Dermis microvascular lymphatic vessel endothelial cell (primary cell): ENCODE measurements at regions not wholly inside any gene's neighbourhood (a gene's known extent, or its start where the extent isn't known, plus 50 kb on each side); places are given as distances from the start of the nearest gene placed in this dataset.

Source experiments
- DNase-seq, 2 donors: peaks; one replicate each; pipeline versions ENCODE4 v3.0.0 to v3.0.0-alpha.2; 2010; ENCODE audit warnings: low read depth in 2 of 2

GRCh38 chr2:22883054-22883453 lies 501.9 kb upstream of the KLHL29 start:
- no peak for DNase-seq

GRCh38 chr2:22885245-22885644 lies 499.7 kb upstream of the KLHL29 start:
- DNase-seq: no peak

- DNase-seq: no peak
Measured at GRCh38 chr2:22887426-22887825, 497.6 kb upstream of the KLHL29 start.

- no peak for DNase-seq
Measured at GRCh38 chr2:22887845-22888244, 497.1 kb upstream of the KLHL29 start.

- DNase-seq: no peak
Measured at GRCh38 chr2:22890132-22890531, 494.8 kb upstream of the KLHL29 start.

GRCh38 chr2:22893761-22894517 lies 491.0 kb upstream of the KLHL29 start:
- DNase-seq: no peak

- no peak for DNase-seq
Measured at GRCh38 chr2:22894761-22895160, 490.2 kb upstream of the KLHL29 start.

GRCh38 chr2:22897428-22897827 lies 487.6 kb upstream of the KLHL29 start:
- no peak for DNase-seq

- DNase-seq: no peak
Measured at GRCh38 chr2:22900674-22901073, 484.3 kb upstream of the KLHL29 start.

- DNase-seq: no peak
Measured at GRCh38 chr2:22901471-22902179, 483.4 kb upstream of the KLHL29 start.

- DNase-seq: no peak
Measured at GRCh38 chr2:22902180-22902550, 482.8 kb upstream of the KLHL29 start.

- DNase-seq: no peak
Measured at GRCh38 chr2:22902662-22903165, 482.3 kb upstream of the KLHL29 start.

GRCh38 chr2:22903616-22904015 lies 481.4 kb upstream of the KLHL29 start:
- DNase-seq: no peak

GRCh38 chr2:22904126-22904684 lies 480.8 kb upstream of the KLHL29 start:
- DNase-seq: no peak

GRCh38 chr2:22907330-22907729 lies 477.6 kb upstream of the KLHL29 start:
- DNase-seq: no peak

- DNase-seq: no peak
Measured at GRCh38 chr2:22912398-22912797, 472.6 kb upstream of the KLHL29 start.

- DNase-seq: no peak
Measured at GRCh38 chr2:22929998-22930397, 455.0 kb upstream of the KLHL29 start.

GRCh38 chr2:22930781-22931180 lies 454.2 kb upstream of the KLHL29 start:
- no peak for DNase-seq

- no peak for DNase-seq
Measured at GRCh38 chr2:22932288-22932687, 452.7 kb upstream of the KLHL29 start.

- DNase-seq: no peak
Measured at GRCh38 chr2:22934747-22935146, 450.2 kb upstream of the KLHL29 start.

- no peak for DNase-seq
Measured at GRCh38 chr2:22942441-22942840, 442.5 kb upstream of the KLHL29 start.

- no peak for DNase-seq
Measured at GRCh38 chr2:22944143-22944542, 440.8 kb upstream of the KLHL29 start.

GRCh38 chr2:22946553-22946952 lies 438.4 kb upstream of the KLHL29 start:
- DNase-seq: no peak
